ENCODE measurements at regions not wholly inside any gene's neighbourhood (a gene's known extent, or its start where the extent isn't known, plus 50 kb on each side); places are given as distances from the start of the nearest gene placed in this dataset.

- H3K4me3 ChIP-seq (ENCODE audit: low read depth, low read length), result no peak overlapping the region
- no peak for DNase-seq (ENCODE audit: low read depth)
- TF ChIP-seq CTCF (IDR thresholded peaks at IDR 0.05; ENCODE audit: low read depth, low read length, missing control alignments), result no peak
Observed at GRCh38 chr9:10700915-10701314, 88.1 kb upstream of the PTPRD start.

GRCh38 chr9:10701906-10702305, 89.1 kb upstream of the PTPRD start:
- DNase-seq (ENCODE audit: low read depth), result no peak
- TF ChIP-seq CTCF (IDR thresholded peaks at IDR 0.05; ENCODE audit: low read depth, low read length, missing control alignments), result no peak
- no peak overlapping the region for H3K4me3 ChIP-seq (ENCODE audit: low read depth, low read length)

- TF ChIP-seq CTCF (IDR thresholded peaks at IDR 0.05; ENCODE audit: low read depth, low read length, missing control alignments), result no peak
- DNase-seq (ENCODE audit: low read depth), result no peak
- no peak overlapping the region for H3K4me3 ChIP-seq (ENCODE audit: low read depth, low read length)
Observed at GRCh38 chr9:10703139-10703538, 90.3 kb upstream of the PTPRD start.

- H3K4me3 ChIP-seq (ENCODE audit: low read depth, low read length), result no peak overlapping the region
- DNase-seq (ENCODE audit: low read depth), result no peak
- TF ChIP-seq CTCF (IDR thresholded peaks at IDR 0.05; ENCODE audit: low read depth, low read length, missing control alignments), result no peak
Observed at GRCh38 chr9:10704720-10705119, 91.9 kb upstream of the PTPRD start.

DNA sequence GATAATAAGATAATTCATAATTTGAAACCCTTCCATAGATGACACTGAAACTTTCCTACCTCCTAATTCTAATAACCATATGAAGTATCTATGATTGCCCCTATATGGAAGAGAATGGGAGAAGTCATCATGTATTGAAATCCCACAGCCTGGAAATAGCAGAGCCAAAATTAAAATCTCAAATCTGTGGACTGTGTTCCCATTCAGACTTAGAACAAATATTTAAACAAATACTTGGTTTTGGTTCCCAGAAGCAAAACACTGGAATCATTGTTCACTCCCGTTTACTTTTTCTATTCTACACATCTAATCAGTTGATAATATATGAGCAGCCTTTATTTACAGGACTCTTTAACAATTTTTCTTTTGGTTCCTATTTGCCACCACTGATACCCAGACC, 92.6 kb upstream of the PTPRD start:
- no peak overlapping the region for H3K4me3 ChIP-seq (ENCODE audit: low read depth, low read length)
- TF ChIP-seq CTCF (IDR thresholded peaks at IDR 0.05; ENCODE audit: low read depth, low read length, missing control alignments), result no peak
- DNase-seq (ENCODE audit: low read depth), result no peak

DNA sequence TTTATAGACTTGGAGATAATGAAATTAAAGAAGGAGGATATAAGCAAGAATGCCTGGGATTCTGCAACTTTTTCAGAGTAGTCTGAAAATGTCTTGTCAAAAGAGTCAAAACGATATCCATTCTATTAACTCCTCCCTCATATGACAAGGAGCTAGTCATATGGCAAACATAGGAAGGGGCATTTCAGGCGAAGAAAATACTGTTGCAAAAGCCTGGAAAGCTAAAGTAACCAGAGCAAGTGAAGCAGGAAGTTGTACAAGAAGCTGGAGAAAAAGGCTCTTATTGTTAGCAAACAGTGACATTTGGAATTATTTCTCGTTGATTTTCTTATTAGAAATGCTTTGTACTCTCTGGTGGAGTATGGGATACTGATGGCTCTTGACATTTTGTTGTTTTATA, 94.0 kb upstream of the PTPRD start:
- no peak overlapping the region for H3K4me3 ChIP-seq (ENCODE audit: low read depth, low read length)
- TF ChIP-seq CTCF (IDR thresholded peaks at IDR 0.05; ENCODE audit: low read depth, low read length, missing control alignments), result no peak
- DNase-seq (ENCODE audit: low read depth), result no peak

- no peak for DNase-seq (ENCODE audit: low read depth)
- TF ChIP-seq CTCF (IDR thresholded peaks at IDR 0.05; ENCODE audit: low read depth, low read length, missing control alignments), result no peak
- no peak overlapping the region for H3K4me3 ChIP-seq (ENCODE audit: low read depth, low read length)
Observed at GRCh38 chr9:10721301-10721700, 108.5 kb upstream of the PTPRD start.
